ENCODE measurements at regions not wholly inside any gene's neighbourhood (a gene's known extent, or its start where the extent isn't known, plus 50 kb on each side); places are given as distances from the start of the nearest gene placed in this dataset.

DNA sequence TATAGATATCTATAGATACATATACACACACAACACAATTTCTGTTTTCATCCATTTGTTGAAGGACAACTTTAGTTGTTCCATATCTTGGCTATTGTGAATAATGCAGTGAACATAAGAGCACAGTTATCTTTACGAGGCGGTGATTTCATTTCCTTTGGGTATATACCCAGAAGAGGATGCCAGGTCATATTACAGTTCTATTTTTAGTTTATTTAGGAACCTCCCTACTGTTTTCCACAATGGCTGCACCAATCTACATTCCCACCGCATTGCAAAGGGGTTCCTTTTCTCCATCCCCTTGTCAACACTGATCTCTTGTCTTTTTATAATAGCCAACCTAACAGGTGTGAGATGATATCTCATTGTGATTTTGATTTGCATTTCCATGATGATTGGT, 143.4 kb upstream of the ARHGAP5 start (continued):
- TF ChIP-seq, protein P1, sequence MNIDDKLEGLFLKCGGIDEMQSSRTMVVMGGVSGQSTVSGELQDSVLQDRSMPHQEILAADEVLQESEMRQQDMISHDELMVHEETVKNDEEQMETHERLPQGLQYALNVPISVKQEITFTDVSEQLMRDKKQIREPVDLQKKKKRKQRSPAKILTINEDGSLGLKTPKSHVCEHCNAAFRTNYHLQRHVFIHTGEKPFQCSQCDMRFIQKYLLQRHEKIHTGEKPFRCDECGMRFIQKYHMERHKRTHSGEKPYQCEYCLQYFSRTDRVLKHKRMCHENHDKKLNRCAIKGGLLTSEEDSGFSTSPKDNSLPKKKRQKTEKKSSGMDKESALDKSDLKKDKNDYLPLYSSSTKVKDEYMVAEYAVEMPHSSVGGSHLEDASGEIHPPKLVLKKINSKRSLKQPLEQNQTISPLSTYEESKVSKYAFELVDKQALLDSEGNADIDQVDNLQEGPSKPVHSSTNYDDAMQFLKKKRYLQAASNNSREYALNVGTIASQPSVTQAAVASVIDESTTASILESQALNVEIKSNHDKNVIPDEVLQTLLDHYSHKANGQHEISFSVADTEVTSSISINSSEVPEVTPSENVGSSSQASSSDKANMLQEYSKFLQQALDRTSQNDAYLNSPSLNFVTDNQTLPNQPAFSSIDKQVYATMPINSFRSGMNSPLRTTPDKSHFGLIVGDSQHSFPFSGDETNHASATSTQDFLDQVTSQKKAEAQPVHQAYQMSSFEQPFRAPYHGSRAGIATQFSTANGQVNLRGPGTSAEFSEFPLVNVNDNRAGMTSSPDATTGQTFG (tag by site-specific recombination; IDR thresholded peaks at IDR 0.05; ENCODE audit: borderline replicate concordance) = no peak
- no peak for TF ChIP-seq ZBTB48 (tag by site-specific recombination; IDR thresholded peaks at IDR 0.05)
- TF ChIP-seq ZSCAN16 (tag by site-specific recombination; IDR thresholded peaks at IDR 0.05) = no peak
- no peak for TF ChIP-seq ZNF530 (tag by site-specific recombination; IDR thresholded peaks at IDR 0.05; ENCODE audit: low read depth)
- no peak for TF ChIP-seq KLF7 (tag by site-specific recombination; IDR thresholded peaks at IDR 0.05; ENCODE audit: borderline replicate concordance)
- TF ChIP-seq ZNF544 (tag by site-specific recombination; IDR thresholded peaks at IDR 0.05) = no peak
- no peak for TF ChIP-seq ZNF16 (tag by site-specific recombination; IDR thresholded peaks at IDR 0.05; ENCODE audit: low read depth)
- TF ChIP-seq, protein P2, sequence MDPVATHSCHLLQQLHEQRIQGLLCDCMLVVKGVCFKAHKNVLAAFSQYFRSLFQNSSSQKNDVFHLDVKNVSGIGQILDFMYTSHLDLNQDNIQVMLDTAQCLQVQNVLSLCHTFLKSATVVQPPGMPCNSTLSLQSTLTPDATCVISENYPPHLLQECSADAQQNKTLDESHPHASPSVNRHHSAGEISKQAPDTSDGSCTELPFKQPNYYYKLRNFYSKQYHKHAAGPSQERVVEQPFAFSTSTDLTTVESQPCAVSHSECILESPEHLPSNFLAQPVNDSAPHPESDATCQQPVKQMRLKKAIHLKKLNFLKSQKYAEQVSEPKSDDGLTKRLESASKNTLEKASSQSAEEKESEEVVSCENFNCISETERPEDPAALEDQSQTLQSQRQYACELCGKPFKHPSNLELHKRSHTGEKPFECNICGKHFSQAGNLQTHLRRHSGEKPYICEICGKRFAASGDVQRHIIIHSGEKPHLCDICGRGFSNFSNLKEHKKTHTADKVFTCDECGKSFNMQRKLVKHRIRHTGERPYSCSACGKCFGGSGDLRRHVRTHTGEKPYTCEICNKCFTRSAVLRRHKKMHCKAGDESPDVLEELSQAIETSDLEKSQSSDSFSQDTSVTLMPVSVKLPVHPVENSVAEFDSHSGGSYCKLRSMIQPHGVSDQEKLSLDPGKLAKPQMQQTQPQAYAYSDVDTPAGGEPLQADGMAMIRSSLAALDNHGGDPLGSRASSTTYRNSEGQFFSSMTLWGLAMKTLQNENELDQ (tag by site-specific recombination; IDR thresholded peaks at IDR 0.05; ENCODE audit: low read depth) = no peak
- TF ChIP-seq ZNF768 (tag by site-specific recombination; IDR thresholded peaks at IDR 0.05) = no peak
- TF ChIP-seq ZNF391 (tag by site-specific recombination; IDR thresholded peaks at IDR 0.05; ENCODE audit: borderline replicate concordance, low read depth) = no peak
- TF ChIP-seq, protein P3, sequence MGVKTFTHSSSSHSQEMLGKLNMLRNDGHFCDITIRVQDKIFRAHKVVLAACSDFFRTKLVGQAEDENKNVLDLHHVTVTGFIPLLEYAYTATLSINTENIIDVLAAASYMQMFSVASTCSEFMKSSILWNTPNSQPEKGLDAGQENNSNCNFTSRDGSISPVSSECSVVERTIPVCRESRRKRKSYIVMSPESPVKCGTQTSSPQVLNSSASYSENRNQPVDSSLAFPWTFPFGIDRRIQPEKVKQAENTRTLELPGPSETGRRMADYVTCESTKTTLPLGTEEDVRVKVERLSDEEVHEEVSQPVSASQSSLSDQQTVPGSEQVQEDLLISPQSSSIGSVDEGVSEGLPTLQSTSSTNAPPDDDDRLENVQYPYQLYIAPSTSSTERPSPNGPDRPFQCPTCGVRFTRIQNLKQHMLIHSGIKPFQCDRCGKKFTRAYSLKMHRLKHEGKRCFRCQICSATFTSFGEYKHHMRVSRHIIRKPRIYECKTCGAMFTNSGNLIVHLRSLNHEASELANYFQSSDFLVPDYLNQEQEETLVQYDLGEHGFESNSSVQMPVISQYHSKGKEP (tag by site-specific recombination; IDR thresholded peaks at IDR 0.05) = peak; percentile 76; the same call in 1 of the 2 replicates
- TF ChIP-seq ZNF600 (tag by site-specific recombination; IDR thresholded peaks at IDR 0.05) = no peak
- TF ChIP-seq BCL11B (tag by site-specific recombination; IDR thresholded peaks at IDR 0.05; ENCODE audit: low read depth) = no peak
- no peak for TF ChIP-seq ZNF2 (tag by site-specific recombination; IDR thresholded peaks at IDR 0.05)
- TF ChIP-seq HOXA7 (CRISPR knock-in tag; IDR thresholded peaks at IDR 0.05; ENCODE audit: borderline replicate concordance) = no peak
- TF ChIP-seq SP7 (tag by site-specific recombination; IDR thresholded peaks at IDR 0.05) = 0 out of 2 replicates have a peak, but pooled peaks have one; percentile 33
- no peak for TF ChIP-seq GLIS2 (tag by site-specific recombination; IDR thresholded peaks at IDR 0.05)
- no peak for TF ChIP-seq ZNF658 (tag by site-specific recombination; IDR thresholded peaks at IDR 0.05)
- TF ChIP-seq ZNF175 (tag by site-specific recombination; IDR thresholded peaks at IDR 0.05) = no peak
- no peak for TF ChIP-seq ZNF76 (tag by site-specific recombination; IDR thresholded peaks at IDR 0.05; ENCODE audit: borderline replicate concordance, low read depth)
- no peak for TF ChIP-seq TRIM28 (IDR thresholded peaks at IDR 0.05; ENCODE audit: borderline replicate concordance, low read length)
- no peak for TF ChIP-seq ZNF837 (tag by site-specific recombination; IDR thresholded peaks at IDR 0.05)
- no peak for TF ChIP-seq PRDM1 (tag by site-specific recombination; IDR thresholded peaks at IDR 0.05)
- TF ChIP-seq ZNF555 (tag by site-specific recombination; conservative IDR thresholded peaks at IDR 0.05) = no peak
- TF ChIP-seq, protein P4, sequence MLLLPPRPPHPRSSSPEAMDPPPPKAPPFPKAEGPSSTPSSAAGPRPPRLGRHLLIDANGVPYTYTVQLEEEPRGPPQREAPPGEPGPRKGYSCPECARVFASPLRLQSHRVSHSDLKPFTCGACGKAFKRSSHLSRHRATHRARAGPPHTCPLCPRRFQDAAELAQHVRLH (tag by site-specific recombination; IDR thresholded peaks at IDR 0.05) = no peak
- TF ChIP-seq ZNF558 (tag by site-specific recombination; IDR thresholded peaks at IDR 0.05) = no peak
- TF ChIP-seq ZNF660 (tag by site-specific recombination; IDR thresholded peaks at IDR 0.05) = no peak
- TF ChIP-seq GLIS1 (tag by site-specific recombination; IDR thresholded peaks at IDR 0.05) = no peak
- TF ChIP-seq, protein P5, sequence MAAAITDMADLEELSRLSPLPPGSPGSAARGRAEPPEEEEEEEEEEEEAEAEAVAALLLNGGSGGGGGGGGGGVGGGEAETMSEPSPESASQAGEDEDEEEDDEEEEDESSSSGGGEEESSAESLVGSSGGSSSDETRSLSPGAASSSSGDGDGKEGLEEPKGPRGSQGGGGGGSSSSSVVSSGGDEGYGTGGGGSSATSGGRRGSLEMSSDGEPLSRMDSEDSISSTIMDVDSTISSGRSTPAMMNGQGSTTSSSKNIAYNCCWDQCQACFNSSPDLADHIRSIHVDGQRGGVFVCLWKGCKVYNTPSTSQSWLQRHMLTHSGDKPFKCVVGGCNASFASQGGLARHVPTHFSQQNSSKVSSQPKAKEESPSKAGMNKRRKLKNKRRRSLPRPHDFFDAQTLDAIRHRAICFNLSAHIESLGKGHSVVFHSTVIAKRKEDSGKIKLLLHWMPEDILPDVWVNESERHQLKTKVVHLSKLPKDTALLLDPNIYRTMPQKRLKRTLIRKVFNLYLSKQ (tag by site-specific recombination; IDR thresholded peaks at IDR 0.05; ENCODE audit: borderline replicate concordance) = no peak
- TF ChIP-seq ZNF24 (tag by site-specific recombination; IDR thresholded peaks at IDR 0.05) = 0 out of 2 replicates have a peak, but pooled peaks have one; percentile 30
- TF ChIP-seq SALL2 (tag by site-specific recombination; IDR thresholded peaks at IDR 0.05; ENCODE audit: borderline replicate concordance) = no peak
- no peak for TF ChIP-seq HOXC10 (CRISPR knock-in tag; IDR thresholded peaks at IDR 0.05)
- TF ChIP-seq ZSCAN23 (tag by site-specific recombination; IDR thresholded peaks at IDR 0.05) = no peak

All from HEK293 (cell line).